Fibroblast of lung (primary cell): ENCODE measurements at regions not wholly inside any gene's neighbourhood (a gene's known extent, or its start where the extent isn't known, plus 50 kb on each side); places are given as distances from the start of the nearest gene placed in this dataset.

Source experiments
- DNase-seq, 2 donors: peaks; one replicate each; pipeline versions ENCODE4 v3.0.0 to v3.0.0-alpha.2; 2010; ENCODE audit warnings: low read depth in 2 of 2
- H2AFZ ChIP-seq: 2 replicates; pipeline ENCODE4 v1.5.1; 2012; ENCODE audit warnings: low read length, control low read depth, inconsistent platforms
- H3K27ac ChIP-seq: 2 replicates; pipeline ENCODE4 v1.5.1; 2011; ENCODE audit warnings: low read length, control low read depth; ENCODE audit not compliant: insufficient read depth
- H3K27me3 ChIP-seq: 2 replicates; pipeline ENCODE4 v1.5.1; 2011; ENCODE audit warnings: mild to moderate bottlenecking, low read length; ENCODE audit not compliant: control insufficient read depth, insufficient read depth
- H3K36me3 ChIP-seq: 2 replicates; pipeline ENCODE4 v1.5.1; 2011; ENCODE audit warnings: low read length; ENCODE audit not compliant: control insufficient read depth, insufficient read depth
- H3K4me1 ChIP-seq: 2 replicates; pipeline ENCODE4 v1.5.1; 2011; ENCODE audit warnings: low read length; ENCODE audit not compliant: control insufficient read depth, insufficient read depth; ENCODE audit errors: extremely low read depth
- H3K4me2 ChIP-seq: 2 replicates; pipeline ENCODE4 v1.5.1; 2011; ENCODE audit warnings: low read length, control low read depth; ENCODE audit not compliant: insufficient read depth; ENCODE audit errors: extremely low read depth
- H3K4me3 ChIP-seq, 4 experiments: fragments of 200-600 bp in 1 of 4; sonication (generic) in 1 of 4; replicated peaks in 1 of 4; 2 replicates each; pipeline ENCODE4 v1.5.1; 2011 to 2016; ENCODE audit warnings: low read length in 4 of 4, low read depth in 3 of 4, mild to moderate bottlenecking in 3 of 4, control low read depth in 2 of 4, inconsistent platforms in 1 of 4, mixed read lengths in 1 of 4; ENCODE audit not compliant: insufficient read depth in 1 of 4; ENCODE audit errors: control extremely low read depth in 1 of 4
- H3K79me2 ChIP-seq: 2 replicates; pipeline ENCODE4 v1.5.1; 2012; ENCODE audit warnings: mild to moderate bottlenecking, low read length, inconsistent platforms; ENCODE audit not compliant: control insufficient read depth, insufficient read depth
- H3K9ac ChIP-seq: 2 replicates; pipeline ENCODE4 v1.5.1; 2011; ENCODE audit warnings: mild to moderate bottlenecking, low read length, control low read depth; ENCODE audit not compliant: insufficient read depth
- H3K9me3 ChIP-seq: 2 replicates; pipeline ENCODE4 v1.5.1; 2012; ENCODE audit warnings: low read depth, low read length; ENCODE audit not compliant: control insufficient read depth, insufficient read depth
- H4K20me1 ChIP-seq: 2 replicates; pipeline ENCODE4 v1.5.1; 2011; ENCODE audit warnings: low read length; ENCODE audit not compliant: control insufficient read depth, insufficient read depth; ENCODE audit errors: extremely low read depth
- CTCF ChIP-seq, 2 donors: IDR thresholded peaks in 1 of 2; conservative IDR thresholded peaks in 1 of 2; 1 replicate in 1 of 2; 2 replicates in 1 of 2; pipeline ENCODE4 v1.5.1; 2011 to 2012; ENCODE audit warnings: low read length in 2 of 2, control low read depth in 1 of 2, inconsistent platforms in 1 of 2, low read depth in 1 of 2, mild to moderate bottlenecking in 1 of 2
- EZH2 ChIP-seq: IDR thresholded peaks from 2 replicates; pipeline ENCODE4 v1.5.1; 2012; ENCODE audit warnings: low read length, control low read depth, mild to moderate bottlenecking; ENCODE audit errors: missing control alignments

GRCh38 chr16:63059676-63060075, 1023.4 kb upstream of the CDH8 start:
- Histone ChIP-seq H3K27me3 (no peaks in the 10 kb centered on the region), H3K27ac (no peak overlapping the region), H3K9me3 (no peaks in the 10 kb centered on the region), H2AFZ (no peak overlapping the region), H3K4me2 (no peak overlapping the region), H3K79me2 (no peaks in the 10 kb centered on the region), H3K4me3 (no peak overlapping the region), H4K20me1 (no peaks in the 10 kb centered on the region), H3K9ac (no peak overlapping the region), H3K4me1 (no peaks in the 10 kb centered on the region), H3K36me3 (no peaks in the 10 kb centered on the region)
- TF ChIP-seq CTCF (conservative IDR thresholded peaks at IDR 0.05 in 1 of 2, IDR thresholded peaks at IDR 0.05 in 1 of 2; ENCODE audit: low read depth in 1 of 2, low read length in 2 of 2) (no peak), EZH2 (no peak)
- DNase-seq, result no peak

GRCh38 chr16:63057341-63057740, 1021.1 kb upstream of the CDH8 start:
- no peaks in the 10 kb centered on the region for H4K20me1 ChIP-seq
- no peak overlapping the region for H2AFZ ChIP-seq
- H3K4me3 ChIP-seq, result no peak overlapping the region
- no peak for DNase-seq
- H3K4me1 ChIP-seq, result no peaks in the 10 kb centered on the region
- no peak overlapping the region for H3K9ac ChIP-seq
- no peaks in the 10 kb centered on the region for H3K79me2 ChIP-seq
- no peaks in the 10 kb centered on the region for H3K9me3 ChIP-seq
- no peaks in the 10 kb centered on the region for H3K27me3 ChIP-seq
- H3K36me3 ChIP-seq, result no peaks in the 10 kb centered on the region
- H3K27ac ChIP-seq, result no peak overlapping the region
- no peak for TF ChIP-seq EZH2
- TF ChIP-seq CTCF (conservative IDR thresholded peaks at IDR 0.05 in 1 of 2, IDR thresholded peaks at IDR 0.05 in 1 of 2; ENCODE audit: low read depth in 1 of 2, low read length in 2 of 2), result no peak
- H3K4me2 ChIP-seq, result no peak overlapping the region

GRCh38 chr16:63050391-63050790, 1014.2 kb upstream of the CDH8 start:
- Histone ChIP-seq H3K27ac (no peak overlapping the region), H3K9ac (no peak overlapping the region), H3K9me3 (no peaks in the 10 kb centered on the region), H4K20me1 (no peaks in the 10 kb centered on the region), H3K27me3 (no peaks in the 10 kb centered on the region), H3K36me3 (no peaks in the 10 kb centered on the region), H3K4me2 (no peak overlapping the region), H3K4me3 (no peak overlapping the region), H3K4me1 (no peaks in the 10 kb centered on the region), H3K79me2 (no peaks in the 10 kb centered on the region), H2AFZ (no peak overlapping the region)
- TF ChIP-seq EZH2 (no peak), CTCF (conservative IDR thresholded peaks at IDR 0.05 in 1 of 2, IDR thresholded peaks at IDR 0.05 in 1 of 2; ENCODE audit: low read depth in 1 of 2, low read length in 2 of 2) (no peak)
- DNase-seq, result no peak
